GM23338 (cell line): ENCODE measurements at regions not wholly inside any gene's neighbourhood (a gene's known extent, or its start where the extent isn't known, plus 50 kb on each side); places are given as distances from the start of the nearest gene placed in this dataset.

Experiments used
- ATAC-seq: fragments of 200-7000 bp; cut with Tn5 transposase; 3 replicates; pipeline ENCODE4 v1.9.1; 2020
- DNase-seq: peaks from one replicate; pipeline ENCODE4 v3.0.0-alpha.2; 2015; ENCODE audit warnings: low spot score
- H2AFZ ChIP-seq: fragments of 200-600 bp; sonication (generic); 2 replicates; pipeline ENCODE4 v1.8.0; 2016; ENCODE audit warnings: antibody characterized with exemption, mild to moderate bottlenecking, moderate library complexity
- H3F3A ChIP-seq: fragments of 200-600 bp; sonication (generic); replicated peaks from 2 replicates; pipeline ENCODE4 v1.8.0; 2017; ENCODE audit warnings: antibody characterized with exemption, mixed run types, low read depth
- H3K27ac ChIP-seq: fragments of 200-600 bp; sonication (generic); 2 replicates; pipeline ENCODE4 v1.6.1; 2016; ENCODE audit warnings: low read depth
- H3K27me3 ChIP-seq: fragments of 200-600 bp; sonication (generic); 2 replicates; pipeline ENCODE4 v1.8.0; 2016; ENCODE audit warnings: mild to moderate bottlenecking, mixed run types, moderate library complexity; ENCODE audit not compliant: insufficient read depth
- H3K36me3 ChIP-seq: fragments of 200-600 bp; sonication (generic); 2 replicates; pipeline ENCODE4 v1.8.0; 2016; ENCODE audit warnings: mild to moderate bottlenecking; ENCODE audit not compliant: insufficient read depth
- H3K4me1 ChIP-seq: fragments of 200-600 bp; sonication (generic); 2 replicates; pipeline ENCODE4 v1.8.0; 2016; ENCODE audit warnings: mild to moderate bottlenecking, moderate library complexity; ENCODE audit not compliant: insufficient read depth
- H3K4me2 ChIP-seq: fragments of 200-600 bp; sonication (generic); 2 replicates; pipeline ENCODE4 v1.7.1; 2017; ENCODE audit warnings: mixed run types
- H3K4me3 ChIP-seq: fragments of 200-600 bp; sonication (generic); 2 replicates; pipeline ENCODE4 v1.6.1; 2016; ENCODE audit warnings: mixed run types
- H3K79me2 ChIP-seq: fragments of 200-600 bp; sonication (generic); replicated peaks from 2 replicates; pipeline ENCODE4 v1.8.0; 2017; ENCODE audit warnings: mild to moderate bottlenecking; ENCODE audit not compliant: insufficient read depth
- H3K9me2 ChIP-seq: fragments of 200-600 bp; sonication (generic); 2 replicates; pipeline ENCODE4 v1.8.0; 2017; ENCODE audit not compliant: insufficient read depth
- H4K20me1 ChIP-seq: fragments of 200-600 bp; sonication (generic); replicated peaks from 2 replicates; pipeline ENCODE4 v1.8.0; 2017; ENCODE audit warnings: mild to moderate bottlenecking; ENCODE audit not compliant: insufficient read depth
- H3K27ac Mint-ChIP-seq: 2 replicates; pipeline ENCODE4 v1.8.0; 2020; ENCODE audit warnings: inconsistent platforms, mild to moderate bottlenecking, moderate library complexity, mixed read lengths
- H3K27me3 Mint-ChIP-seq: 3 replicates; pipeline ENCODE4 v1.8.0; 2022; ENCODE audit warnings: low read depth, mild to moderate bottlenecking, moderate library complexity, mixed read lengths, inconsistent platforms; ENCODE audit not compliant: insufficient read depth, poor library complexity
- H3K36me3 Mint-ChIP-seq: 3 replicates; pipeline ENCODE4 v1.8.0; 2021; ENCODE audit warnings: low read depth, mild to moderate bottlenecking, inconsistent platforms, moderate library complexity, mixed read lengths
- H3K4me1 Mint-ChIP-seq: 3 replicates; pipeline ENCODE4 v1.8.0; 2020; ENCODE audit warnings: mild to moderate bottlenecking, inconsistent platforms, mixed read lengths
- H3K4me3 Mint-ChIP-seq: 3 replicates; pipeline ENCODE4 v1.8.0; 2021; ENCODE audit warnings: moderate library complexity, mild to moderate bottlenecking, inconsistent platforms, mixed read lengths
- H3K9me3 Mint-ChIP-seq: 3 replicates; pipeline ENCODE4 v1.8.0; 2020; ENCODE audit warnings: moderate library complexity, mild to moderate bottlenecking, inconsistent platforms, mixed read lengths
- CREB1 ChIP-seq: fragments of 250-450 bp; sonication (Bioruptor Pico); IDR thresholded peaks from 2 replicates; pipeline ENCODE4 v1.5.0; 2020; ENCODE audit warnings: low read depth, mild to moderate bottlenecking, moderate library complexity
- CTCF ChIP-seq, 2 experiments: fragments of 200-600 bp in 1 of 2; sonication (generic) in 1 of 2; conservative IDR thresholded peaks; 2 replicates each; pipeline versions ENCODE4 v1.5.1 to v1.6.1; 2016 to 2017; ENCODE audit warnings: antibody characterized with exemption in 2 of 2, low read depth in 2 of 2, mild to moderate bottlenecking in 2 of 2, moderate library complexity in 1 of 2
- ETS1 ChIP-seq: IDR thresholded peaks from 2 replicates; pipeline ENCODE4 v1.6.1; 2016; ENCODE audit warnings: antibody characterized with exemption
- EZH2phosphoT487 ChIP-seq: fragments of 200-600 bp; sonication (generic); IDR thresholded peaks from one replicate; pipeline ENCODE4 v1.8.1; 2018; ENCODE audit warnings: antibody characterized with exemption; ENCODE audit not compliant: unreplicated experiment
- JUNB ChIP-seq: IDR thresholded peaks from one replicate; pipeline ENCODE4 v1.6.1; 2016; ENCODE audit warnings: antibody characterized with exemption; ENCODE audit not compliant: unreplicated experiment
- NANOG ChIP-seq: IDR thresholded peaks from 2 replicates; pipeline ENCODE4 v1.6.1; 2016; ENCODE audit warnings: antibody characterized with exemption, borderline replicate concordance
- POLR2AphosphoS5 ChIP-seq: IDR thresholded peaks from 2 replicates; pipeline ENCODE4 v1.6.1; 2016; ENCODE audit warnings: antibody characterized with exemption, low read depth
- STAT1 ChIP-seq: IDR thresholded peaks from one replicate; pipeline ENCODE4 v1.6.1; 2016; ENCODE audit warnings: antibody characterized with exemption; ENCODE audit not compliant: unreplicated experiment
- ZNF114 ChIP-seq: fragments of 250-450 bp; sonication (Bioruptor Pico); IDR thresholded peaks from 2 replicates; pipeline ENCODE4 v1.5.0; 2020; ENCODE audit warnings: mild to moderate bottlenecking, moderate library complexity
- ZNF331 ChIP-seq: fragments of 250-450 bp; sonication (Bioruptor Pico); IDR thresholded peaks from 2 replicates; pipeline ENCODE4 v1.5.0; 2020; ENCODE audit warnings: low read depth, mild to moderate bottlenecking, moderate library complexity
- TF ChIP-seq, protein P1 (sequence below): IDR thresholded peaks from one replicate; pipeline ENCODE4 v1.6.1; 2018; ENCODE audit warnings: antibody characterized with exemption; ENCODE audit not compliant: unreplicated experiment
- TF ChIP-seq, protein P2 (sequence below): fragments of 250-450 bp; sonication (Bioruptor Pico); IDR thresholded peaks from 2 replicates; pipeline ENCODE4 v1.5.0; 2020; ENCODE audit warnings: mild to moderate bottlenecking, moderate library complexity

DNA sequence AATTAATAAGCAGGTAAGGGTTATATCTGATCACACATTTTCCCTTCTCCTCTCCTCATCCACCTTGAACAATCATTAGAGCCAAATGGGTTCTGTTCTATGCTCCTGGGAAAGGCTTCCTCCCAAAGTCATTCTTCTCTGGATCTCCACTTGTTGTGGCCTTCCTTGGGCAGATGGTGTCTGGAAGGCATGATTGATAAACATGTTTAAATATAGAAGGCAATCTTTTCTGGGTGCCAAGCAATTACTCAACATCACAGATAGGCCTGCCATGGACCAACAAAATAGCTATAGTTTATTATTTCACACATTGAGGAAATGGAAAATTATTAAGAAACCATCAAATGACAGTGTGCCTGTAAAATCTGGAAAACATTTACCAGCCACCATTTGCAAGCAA, 73.5 kb downstream of the KCNA4 start:
- Mint-ChIP-seq H3K4me3 (no peak overlapping the region), H3K4me1 (no peaks in the 10 kb centered on the region), H3K9me3 (peaks cover 17% of the 10 kb centered on the region), H3K27ac (no peak overlapping the region), H3K36me3 (peaks cover 10% of the 10 kb centered on the region; the same call in 2 of the 3 replicates), H3K27me3 (no peaks in the 10 kb centered on the region)
- no peak overlapping the region for H3K4me2 ChIP-seq
- H2AFZ ChIP-seq: no peak overlapping the region
- no peak overlapping the region for H3K4me3 ChIP-seq
- no peaks in the 10 kb centered on the region for H3K36me3 ChIP-seq
- H4K20me1 ChIP-seq: no peaks in the 10 kb centered on the region
- H3K79me2 ChIP-seq: no peaks in the 10 kb centered on the region
- no peaks in the 10 kb centered on the region for H3K27me3 ChIP-seq
- TF ChIP-seq STAT1 (no peak), POLR2AphosphoS5 (no peak), EZH2phosphoT487 (no peak), ZNF114 (no peak), NANOG (no peak), CTCF (conservative IDR thresholded peaks at IDR 0.05; ENCODE audit: low read depth in 2 of 2) (no peak), JUNB (no peak), ZNF331 (CRISPR knock-in tag) (no peak), CREB1 (no peak), ETS1 (no peak)
- TF ChIP-seq, protein P1, sequence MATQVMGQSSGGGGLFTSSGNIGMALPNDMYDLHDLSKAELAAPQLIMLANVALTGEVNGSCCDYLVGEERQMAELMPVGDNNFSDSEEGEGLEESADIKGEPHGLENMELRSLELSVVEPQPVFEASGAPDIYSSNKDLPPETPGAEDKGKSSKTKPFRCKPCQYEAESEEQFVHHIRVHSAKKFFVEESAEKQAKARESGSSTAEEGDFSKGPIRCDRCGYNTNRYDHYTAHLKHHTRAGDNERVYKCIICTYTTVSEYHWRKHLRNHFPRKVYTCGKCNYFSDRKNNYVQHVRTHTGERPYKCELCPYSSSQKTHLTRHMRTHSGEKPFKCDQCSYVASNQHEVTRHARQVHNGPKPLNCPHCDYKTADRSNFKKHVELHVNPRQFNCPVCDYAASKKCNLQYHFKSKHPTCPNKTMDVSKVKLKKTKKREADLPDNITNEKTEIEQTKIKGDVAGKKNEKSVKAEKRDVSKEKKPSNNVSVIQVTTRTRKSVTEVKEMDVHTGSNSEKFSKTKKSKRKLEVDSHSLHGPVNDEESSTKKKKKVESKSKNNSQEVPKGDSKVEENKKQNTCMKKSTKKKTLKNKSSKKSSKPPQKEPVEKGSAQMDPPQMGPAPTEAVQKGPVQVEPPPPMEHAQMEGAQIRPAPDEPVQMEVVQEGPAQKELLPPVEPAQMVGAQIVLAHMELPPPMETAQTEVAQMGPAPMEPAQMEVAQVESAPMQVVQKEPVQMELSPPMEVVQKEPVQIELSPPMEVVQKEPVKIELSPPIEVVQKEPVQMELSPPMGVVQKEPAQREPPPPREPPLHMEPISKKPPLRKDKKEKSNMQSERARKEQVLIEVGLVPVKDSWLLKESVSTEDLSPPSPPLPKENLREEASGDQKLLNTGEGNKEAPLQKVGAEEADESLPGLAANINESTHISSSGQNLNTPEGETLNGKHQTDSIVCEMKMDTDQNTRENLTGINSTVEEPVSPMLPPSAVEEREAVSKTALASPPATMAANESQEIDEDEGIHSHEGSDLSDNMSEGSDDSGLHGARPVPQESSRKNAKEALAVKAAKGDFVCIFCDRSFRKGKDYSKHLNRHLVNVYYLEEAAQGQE: no peak
- TF ChIP-seq, protein P2, sequence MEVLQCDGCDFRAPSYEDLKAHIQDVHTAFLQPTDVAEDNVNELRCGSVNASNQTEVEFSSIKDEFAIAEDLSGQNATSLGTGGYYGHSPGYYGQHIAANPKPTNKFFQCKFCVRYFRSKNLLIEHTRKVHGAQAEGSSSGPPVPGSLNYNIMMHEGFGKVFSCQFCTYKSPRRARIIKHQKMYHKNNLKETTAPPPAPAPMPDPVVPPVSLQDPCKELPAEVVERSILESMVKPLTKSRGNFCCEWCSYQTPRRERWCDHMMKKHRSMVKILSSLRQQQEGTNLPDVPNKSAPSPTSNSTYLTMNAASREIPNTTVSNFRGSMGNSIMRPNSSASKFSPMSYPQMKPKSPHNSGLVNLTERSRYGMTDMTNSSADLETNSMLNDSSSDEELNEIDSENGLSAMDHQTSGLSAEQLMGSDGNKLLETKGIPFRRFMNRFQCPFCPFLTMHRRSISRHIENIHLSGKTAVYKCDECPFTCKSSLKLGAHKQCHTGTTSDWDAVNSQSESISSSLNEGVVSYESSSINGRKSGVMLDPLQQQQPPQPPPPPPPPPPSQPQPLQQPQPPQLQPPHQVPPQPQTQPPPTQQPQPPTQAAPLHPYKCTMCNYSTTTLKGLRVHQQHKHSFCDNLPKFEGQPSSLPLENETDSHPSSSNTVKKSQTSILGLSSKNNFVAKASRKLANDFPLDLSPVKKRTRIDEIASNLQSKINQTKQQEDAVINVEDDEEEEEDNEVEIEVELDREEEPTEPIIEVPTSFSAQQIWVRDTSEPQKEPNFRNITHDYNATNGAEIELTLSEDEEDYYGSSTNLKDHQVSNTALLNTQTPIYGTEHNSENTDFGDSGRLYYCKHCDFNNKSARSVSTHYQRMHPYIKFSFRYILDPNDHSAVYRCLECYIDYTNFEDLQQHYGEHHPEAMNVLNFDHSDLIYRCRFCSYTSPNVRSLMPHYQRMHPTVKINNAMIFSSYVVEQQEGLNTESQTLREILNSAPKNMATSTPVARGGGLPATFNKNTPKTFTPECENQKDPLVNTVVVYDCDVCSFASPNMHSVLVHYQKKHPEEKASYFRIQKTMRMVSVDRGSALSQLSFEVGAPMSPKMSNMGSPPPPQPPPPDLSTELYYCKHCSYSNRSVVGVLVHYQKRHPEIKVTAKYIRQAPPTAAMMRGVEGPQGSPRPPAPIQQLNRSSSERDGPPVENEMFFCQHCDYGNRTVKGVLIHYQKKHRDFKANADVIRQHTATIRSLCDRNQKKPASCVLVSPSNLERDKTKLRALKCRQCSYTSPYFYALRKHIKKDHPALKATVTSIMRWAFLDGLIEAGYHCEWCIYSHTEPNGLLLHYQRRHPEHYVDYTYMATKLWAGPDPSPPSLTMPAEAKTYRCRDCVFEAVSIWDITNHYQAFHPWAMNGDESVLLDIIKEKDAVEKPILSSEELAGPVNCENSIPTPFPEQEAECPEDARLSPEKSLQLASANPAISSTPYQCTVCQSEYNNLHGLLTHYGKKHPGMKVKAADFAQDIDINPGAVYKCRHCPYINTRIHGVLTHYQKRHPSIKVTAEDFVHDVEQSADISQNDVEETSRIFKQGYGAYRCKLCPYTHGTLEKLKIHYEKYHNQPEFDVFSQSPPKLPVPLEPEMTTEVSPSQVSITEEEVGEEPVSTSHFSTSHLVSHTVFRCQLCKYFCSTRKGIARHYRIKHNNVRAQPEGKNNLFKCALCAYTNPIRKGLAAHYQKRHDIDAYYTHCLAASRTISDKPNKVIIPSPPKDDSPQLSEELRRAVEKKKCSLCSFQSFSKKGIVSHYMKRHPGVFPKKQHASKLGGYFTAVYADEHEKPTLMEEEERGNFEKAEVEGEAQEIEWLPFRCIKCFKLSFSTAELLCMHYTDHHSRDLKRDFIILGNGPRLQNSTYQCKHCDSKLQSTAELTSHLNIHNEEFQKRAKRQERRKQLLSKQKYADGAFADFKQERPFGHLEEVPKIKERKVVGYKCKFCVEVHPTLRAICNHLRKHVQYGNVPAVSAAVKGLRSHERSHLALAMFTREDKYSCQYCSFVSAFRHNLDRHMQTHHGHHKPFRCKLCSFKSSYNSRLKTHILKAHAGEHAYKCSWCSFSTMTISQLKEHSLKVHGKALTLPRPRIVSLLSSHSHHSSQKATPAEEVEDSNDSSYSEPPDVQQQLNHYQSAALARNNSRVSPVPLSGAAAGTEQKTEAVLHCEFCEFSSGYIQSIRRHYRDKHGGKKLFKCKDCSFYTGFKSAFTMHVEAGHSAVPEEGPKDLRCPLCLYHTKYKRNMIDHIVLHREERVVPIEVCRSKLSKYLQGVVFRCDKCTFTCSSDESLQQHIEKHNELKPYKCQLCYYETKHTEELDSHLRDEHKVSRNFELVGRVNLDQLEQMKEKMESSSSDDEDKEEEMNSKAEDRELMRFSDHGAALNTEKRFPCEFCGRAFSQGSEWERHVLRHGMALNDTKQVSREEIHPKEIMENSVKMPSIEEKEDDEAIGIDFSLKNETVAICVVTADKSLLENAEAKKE (CRISPR knock-in tag): no peak
- no peak overlapping the region for H3K27ac ChIP-seq
- H3K4me1 ChIP-seq: no peaks in the 10 kb centered on the region
- DNase-seq (no peak), ATAC-seq (no peak)
- H3K9me2 ChIP-seq: 0 out of 2 replicates have a peak, but pooled peaks cover 5% of the 10 kb centered on the region
- H3F3A ChIP-seq: no peaks in the 10 kb centered on the region
